ENCODE measurements at regions not wholly inside any gene's neighbourhood (a gene's known extent, or its start where the extent isn't known, plus 50 kb on each side); places are given as distances from the start of the nearest gene placed in this dataset.
"Not testable (repeated sequence)": the region's sequence is repeated elsewhere in the genome, so short reads cannot be mapped to it uniquely, and the experiment has no call there.

DNA sequence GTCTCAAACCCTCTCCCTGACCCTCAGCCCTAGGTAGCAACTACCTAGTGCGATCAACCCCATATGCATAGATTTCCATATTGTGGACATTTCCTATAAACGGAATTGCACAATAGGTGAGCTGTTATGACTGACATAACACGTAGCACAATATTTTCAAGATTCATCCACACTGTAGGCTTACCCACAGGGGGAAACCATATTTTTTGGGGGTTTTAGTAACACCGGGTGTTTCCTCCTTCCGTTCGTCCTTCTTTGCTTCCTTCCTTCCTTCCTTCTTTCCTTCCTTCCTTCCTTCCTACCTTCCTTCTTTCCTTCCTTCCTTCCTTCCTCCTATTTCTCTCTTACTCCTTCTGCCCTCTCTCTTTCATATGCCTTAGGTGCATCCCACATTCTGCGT is 524.2 kb downstream of the CWH43 start:
- peak; percentile 29 for DNase-seq (ENCODE audit: low spot score)

DNA sequence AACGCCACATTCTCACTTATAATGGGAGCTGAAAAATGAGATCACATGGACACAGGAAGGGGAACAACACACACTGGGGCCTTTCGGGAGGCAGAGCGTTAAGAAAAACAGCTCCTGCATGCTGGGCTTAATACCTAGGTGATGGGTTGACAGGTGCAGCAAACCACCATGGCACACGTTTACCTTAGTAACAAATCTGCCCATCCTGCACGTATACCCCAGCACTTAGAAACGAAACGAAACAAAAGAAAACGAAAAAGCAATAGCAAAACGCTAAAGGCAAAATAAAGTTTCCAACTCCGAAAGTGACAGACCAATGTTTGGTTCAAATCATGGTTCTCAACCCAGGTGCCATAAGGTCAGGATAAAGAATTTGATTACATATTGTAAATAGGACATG is 525.3 kb downstream of the CWH43 start:
- DNase-seq (ENCODE audit: low spot score), result not testable (repeated sequence)

DNA sequence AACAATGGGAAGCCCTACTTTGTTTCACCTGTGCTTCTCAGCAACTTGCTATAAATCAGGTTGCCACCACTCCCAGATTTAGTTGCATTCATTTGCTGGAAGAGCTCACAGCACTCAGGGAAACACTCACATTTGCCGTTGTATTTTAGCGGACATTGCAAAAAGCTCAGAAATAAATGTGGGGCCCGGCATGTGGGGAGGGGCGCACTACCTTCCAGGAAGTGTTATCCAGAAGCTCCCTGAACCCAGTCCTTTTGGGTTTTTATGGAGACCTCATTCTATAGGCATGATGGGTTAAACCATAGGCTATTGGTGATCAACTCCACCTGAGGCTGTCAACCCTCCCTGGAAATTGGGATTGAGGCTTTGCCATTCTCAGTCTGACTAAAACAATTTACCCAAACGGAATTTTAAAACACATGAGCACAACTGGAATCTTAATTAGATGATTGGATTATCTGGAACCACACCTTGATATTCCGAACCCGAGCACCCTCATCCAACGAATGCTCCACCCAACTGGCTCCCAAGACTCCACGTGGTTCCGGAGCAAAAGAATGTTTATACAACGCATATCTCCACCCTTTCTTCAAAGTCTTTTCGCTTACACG is 525.9 kb downstream of the CWH43 start:
- peak; percentile 20 for DNase-seq (ENCODE audit: low spot score)

DNA sequence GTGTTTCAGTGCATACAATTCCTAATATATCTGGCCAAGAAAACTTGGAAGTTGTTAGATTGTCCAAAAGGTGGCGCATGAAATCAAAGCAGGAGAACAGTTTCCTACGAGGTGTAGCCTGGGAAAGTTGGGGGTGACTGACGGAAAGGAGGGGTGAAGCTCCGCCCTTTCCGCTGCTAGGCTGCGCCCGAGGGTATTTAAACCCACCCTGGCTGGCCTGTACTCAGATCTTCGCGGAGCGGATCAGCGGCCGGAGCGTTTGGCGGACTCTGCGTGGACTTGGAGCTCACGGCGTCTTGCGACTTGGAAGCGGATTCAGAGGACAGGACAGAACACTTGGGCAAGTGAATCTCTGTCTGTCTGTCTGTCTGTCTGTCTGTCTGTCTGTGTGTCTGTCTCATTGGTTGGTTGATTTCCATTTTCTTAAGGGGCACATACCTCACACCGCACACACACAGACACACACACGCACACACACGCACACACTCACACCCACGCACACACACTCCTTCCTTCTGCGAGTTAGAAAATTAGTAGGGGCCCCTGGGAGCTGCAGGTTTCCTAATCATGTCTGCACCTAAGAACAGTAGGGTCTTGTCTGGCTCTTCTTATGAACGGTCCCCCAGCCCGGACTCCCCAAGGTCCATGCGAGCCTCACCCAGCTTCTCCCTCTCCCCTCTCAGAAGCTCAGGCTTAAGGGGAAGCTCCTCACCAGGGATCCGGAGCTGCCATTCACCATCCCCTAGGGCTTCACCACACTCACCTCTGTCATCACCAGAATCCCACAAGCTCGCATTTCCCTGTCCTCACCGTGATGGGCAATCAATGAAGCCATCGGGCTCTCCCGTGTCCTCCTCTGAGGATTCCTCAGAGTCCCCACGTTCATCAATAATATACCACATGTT is 526.8 kb downstream of the CWH43 start:
- DNase-seq (ENCODE audit: low spot score), result peak; percentile 27

DNA sequence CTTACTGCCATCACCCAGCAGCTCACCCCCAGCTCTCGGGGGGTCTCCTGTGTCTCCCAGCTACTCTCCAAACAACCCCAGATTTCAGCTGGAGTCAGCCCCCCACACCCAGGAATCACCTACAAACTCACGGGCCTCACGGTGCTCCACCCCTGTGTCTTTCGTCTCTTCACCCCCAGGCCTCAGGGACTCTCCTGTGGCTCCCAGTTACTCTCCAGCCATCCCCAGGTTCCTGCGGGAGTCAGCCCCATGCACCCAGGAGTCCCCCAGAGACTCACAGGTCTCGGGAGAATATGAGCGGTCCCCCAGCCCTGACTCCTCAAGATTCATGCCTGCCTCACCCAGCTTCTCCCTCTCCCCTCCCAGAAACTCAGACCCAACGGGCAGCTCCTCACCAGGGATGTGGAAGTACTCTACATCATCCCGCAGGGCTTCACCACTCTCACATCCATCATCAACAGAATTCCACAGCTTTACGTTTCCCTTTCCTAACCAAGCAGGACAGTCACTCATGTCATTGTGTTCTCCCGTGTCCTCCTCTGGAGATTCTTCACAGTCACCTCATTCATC is 527.6 kb downstream of the CWH43 start:
- DNase-seq (ENCODE audit: low spot score), result not testable (repeated sequence)

DNA sequence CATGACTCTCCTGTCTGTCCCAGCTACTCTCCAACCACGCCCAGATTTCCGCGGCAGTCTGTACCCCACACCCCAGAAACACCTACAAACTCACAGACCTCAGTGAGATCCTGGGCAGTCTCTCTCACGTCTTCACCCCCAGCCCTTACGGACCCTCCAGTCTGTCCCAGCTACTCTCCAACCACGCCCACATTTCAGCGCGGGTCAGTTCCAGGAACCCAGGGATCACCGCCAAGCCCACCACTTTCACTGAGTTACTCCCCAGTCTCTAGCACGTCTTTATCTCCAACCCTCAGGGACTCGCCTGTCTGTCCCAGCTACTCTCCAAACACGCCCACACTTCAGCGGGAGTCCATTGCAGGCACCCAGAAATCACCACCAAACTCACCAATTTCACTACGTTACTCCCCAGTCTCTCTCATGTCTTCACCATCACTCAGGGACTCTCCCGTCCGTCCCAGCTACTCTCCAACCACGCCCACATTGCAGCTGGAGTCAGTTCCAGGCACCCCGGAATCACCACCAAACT is 528.2 kb downstream of the CWH43 start:
- DNase-seq (ENCODE audit: low spot score), result not testable (repeated sequence)

DNA sequence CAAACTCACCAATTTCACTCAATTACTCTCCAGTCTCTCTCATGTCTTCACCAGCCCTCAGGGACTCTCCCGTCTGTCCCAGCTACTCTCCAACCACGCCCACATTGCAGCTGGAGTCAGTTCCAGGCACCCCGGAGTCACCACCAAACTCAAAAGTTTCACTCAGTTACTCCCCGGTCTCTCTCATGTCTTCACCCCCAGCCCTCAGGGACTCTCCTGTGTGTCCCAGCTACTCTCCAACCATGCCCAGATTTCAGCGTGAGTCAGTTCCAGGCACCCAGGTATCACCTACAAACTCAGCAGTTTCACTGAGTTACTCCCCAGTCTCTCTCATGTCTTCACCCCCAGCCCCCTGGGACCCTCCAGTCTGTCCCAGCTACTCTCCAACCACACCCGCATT is 528.8 kb downstream of the CWH43 start:
- DNase-seq (ENCODE audit: low spot score), result not testable (repeated sequence)

DNA sequence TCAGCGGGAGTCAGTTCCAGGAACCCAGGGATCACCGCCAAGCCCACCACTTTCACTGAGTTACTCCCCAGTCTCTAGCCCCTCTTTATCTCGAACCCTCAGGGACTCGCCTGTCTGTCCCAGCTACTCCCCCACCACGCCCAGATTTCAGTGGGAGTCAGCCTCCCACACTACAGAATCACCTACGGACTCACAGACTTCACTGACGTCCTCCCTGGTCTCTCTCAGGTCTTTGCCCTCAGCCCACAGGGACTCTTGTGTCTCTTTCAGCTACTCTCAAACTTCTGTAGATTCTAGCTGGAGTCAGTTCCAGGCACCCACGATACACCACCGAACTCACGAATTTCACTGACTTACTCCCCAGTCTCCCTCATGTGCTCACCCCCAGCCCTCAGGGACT is 529.2 kb downstream of the CWH43 start:
- DNase-seq (ENCODE audit: low spot score), result peak; percentile 1

DNA sequence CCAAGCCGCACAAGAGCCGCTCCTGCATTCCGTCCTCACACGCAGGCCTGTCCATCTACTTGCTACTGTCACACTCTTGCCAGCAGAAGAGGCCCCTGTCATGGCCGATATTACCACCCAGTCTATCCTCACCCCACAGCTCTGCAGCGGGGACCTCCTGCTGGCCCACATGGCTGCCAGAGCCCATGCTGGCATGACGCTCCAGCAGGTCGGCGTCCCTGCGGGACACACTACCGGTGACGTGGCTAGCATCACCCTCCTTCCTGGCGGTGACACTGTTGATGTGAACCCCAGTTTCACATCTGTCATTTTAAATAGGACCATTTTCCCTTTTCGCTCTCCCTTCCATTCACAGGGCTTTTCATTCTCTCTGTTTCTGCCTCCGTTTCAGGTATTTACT is 530.0 kb downstream of the CWH43 start:
- DNase-seq (ENCODE audit: low spot score), result peak; percentile 1

DNA sequence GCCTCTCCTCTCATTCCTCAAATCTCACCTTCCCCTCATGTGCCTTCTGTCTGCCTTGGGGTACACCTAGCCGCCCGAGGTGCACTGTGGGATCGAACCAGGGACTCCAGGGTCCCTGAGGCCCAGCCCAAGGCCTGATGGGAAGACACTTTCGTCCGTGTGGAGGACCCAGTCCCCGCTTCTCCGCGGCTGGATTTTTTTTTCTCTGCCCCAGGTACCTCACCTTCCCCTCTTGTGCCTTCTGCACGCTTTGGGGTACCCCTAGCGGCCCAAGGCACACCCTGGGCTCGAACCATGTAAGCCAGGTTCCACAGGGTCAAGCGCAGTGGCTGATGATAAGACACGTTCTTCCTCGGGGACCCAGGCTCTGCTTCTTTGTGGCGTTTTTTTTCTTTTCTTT is 530.7 kb downstream of the CWH43 start:
- DNase-seq (ENCODE audit: low spot score), result no peak

DNA sequence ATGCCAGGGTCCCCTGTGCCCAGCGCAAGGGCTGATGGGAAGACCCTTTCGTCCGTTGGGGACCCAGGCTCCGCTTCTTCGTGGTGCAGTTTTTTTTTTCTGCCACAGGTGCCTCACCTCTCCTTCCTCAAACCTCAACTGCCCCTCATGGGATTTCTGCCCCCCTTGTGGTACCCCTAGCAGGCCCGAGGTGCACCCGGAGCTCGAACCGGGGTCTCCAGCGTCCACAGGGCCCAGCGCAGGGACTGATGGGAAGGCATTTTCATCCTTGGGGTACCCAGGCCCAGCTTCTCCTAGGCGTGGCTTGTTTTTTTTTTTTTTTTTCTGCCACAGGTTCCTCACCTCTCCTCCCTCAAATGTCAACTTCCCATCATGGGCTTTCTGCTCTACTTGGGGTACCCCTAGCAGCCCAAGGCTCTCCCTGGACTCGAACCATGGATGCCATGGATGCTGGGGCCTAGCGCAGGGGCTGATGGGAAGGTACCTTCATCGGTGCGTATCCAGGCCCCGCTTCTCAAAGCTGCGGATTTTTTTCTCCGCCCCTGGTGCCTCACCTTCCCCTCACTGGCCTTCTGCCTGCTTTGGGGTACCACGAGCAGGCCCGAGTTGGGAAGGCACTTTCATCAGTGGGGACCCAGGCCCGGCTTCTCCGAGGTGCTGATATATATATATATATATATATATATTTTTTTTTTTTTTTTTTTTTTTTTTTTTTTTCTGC is 531.6 kb downstream of the CWH43 start:
- DNase-seq (ENCODE audit: low spot score), result not testable (repeated sequence)

DNA sequence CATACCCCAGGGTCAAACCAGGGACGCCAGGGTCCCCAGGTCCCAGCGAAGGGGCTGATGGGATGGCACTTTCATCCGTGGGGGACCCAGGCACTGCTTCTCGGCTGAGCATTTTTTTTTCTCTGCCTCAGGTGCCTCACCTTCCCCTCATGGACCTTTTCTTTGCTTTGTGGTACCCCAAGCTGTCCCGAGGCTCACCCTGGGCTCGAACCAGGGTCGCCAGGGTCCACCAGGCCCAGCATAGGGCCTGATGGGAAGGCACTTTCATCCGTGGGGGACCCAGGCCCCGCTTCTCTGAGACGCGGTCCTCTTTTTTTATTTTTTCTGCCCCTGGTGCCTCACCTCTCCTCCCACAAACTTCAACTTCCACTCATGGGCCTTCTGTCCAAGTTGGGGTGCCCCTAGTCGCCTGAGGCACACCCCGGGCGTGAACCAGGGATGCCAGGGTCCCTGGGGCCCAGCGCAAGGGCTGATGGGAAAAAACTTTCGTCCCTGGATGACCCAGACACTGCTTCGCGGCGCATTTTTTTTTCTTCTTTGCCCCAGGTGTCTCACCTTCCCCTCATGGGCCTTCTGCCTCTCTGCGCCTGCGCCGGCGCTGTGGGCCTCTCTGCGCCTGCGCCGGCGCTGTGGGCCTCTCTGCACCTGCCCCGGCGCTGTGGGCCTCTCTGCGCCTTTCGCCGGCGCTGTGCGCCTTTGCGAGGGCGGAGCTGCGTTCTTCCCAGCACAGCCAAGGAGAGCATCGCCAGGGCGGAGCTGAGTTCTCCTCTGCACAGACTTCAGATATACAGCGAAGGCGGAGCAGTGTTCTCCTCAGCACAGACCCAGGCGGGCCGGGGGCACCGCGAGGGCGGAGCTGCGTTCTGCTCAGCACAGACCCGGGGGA is 533.3 kb downstream of the CWH43 start:
- DNase-seq (ENCODE audit: low spot score), result not testable (repeated sequence)

DNA sequence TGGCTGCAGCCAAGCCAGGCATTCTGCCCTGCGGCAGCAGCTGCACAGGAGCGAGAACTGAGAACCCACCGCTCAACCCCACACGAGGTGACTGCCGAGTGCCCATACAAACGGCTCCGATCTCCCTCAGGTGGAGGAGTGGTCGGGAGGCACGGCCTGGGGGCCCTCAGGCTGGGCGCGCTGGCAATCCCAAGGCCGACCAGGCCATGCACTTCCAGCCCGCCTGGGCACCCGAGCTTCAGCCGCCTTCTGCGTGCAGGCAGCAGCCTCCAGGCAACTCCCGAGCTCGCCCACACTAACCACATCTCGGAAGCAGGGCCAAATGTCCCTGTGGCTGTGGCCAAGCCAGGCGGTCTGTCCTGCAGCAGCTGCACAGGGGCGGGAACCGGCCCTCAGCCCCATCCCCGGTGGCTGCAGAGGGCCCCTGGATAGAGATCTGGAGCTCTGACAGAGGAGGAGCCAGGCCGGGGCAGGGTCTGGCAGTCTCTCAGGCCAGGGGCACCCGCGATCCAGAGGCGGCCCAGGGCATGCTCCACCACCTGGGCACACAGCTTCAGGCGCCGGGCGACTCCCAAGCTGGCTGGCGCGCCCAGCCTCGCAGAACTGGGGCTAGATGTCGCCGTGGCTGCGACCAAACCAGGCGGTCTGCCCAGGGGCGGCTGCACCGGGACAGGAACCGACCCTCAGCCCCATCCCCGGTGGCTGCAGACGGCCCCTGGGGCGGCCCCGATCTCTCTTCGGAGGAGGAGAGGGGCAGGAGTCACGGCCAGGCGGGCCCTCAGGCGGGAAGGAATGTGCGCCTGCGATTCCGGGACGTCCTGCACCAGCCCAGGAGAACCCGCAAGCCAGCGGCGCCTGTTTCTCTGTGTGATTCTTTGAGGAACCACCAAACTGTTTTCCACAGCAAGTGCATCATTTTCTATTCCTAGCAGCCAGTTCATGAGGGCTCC is 538.0 kb downstream of the CWH43 start:
- not testable (repeated sequence) for DNase-seq (ENCODE audit: low spot score)

DNA sequence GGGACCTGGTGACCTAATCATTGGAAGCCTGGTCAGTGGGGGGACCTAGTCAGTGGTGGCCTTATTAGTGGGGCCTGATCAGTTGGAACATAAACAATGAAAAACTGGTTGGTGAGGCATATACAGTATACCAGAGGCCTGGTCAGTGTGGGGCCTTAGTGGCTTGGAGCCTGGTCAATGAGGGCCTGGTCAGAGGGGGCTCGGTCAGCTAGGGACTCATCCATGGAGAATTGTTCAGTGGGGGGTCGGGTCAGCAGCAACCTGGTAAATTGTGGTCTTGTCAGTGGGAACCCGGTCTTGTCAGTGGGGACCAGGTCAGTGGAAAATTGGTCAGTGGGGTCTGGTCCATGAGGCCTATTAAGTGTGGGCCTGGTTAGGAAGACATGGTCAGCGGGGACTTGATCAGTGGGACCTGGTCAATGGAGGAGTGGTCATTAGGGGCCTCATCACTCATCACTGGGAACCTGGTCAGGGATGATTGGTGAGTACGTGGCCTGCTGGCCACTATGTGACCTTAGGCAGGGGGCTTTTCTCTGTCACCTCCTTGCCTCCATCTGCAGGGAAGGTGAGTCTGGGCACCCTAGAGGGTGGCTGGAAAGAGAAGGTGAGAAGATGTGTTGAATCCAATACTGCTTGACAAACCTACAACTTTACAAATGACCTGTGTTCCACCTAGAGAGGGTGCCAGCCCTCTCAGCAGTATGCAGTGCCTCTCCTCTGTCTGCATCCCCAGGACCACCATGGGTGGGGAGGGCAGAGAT is 573.0 kb downstream of the CWH43 start:
- DNase-seq (ENCODE audit: low spot score), result not testable (repeated sequence)

DNA sequence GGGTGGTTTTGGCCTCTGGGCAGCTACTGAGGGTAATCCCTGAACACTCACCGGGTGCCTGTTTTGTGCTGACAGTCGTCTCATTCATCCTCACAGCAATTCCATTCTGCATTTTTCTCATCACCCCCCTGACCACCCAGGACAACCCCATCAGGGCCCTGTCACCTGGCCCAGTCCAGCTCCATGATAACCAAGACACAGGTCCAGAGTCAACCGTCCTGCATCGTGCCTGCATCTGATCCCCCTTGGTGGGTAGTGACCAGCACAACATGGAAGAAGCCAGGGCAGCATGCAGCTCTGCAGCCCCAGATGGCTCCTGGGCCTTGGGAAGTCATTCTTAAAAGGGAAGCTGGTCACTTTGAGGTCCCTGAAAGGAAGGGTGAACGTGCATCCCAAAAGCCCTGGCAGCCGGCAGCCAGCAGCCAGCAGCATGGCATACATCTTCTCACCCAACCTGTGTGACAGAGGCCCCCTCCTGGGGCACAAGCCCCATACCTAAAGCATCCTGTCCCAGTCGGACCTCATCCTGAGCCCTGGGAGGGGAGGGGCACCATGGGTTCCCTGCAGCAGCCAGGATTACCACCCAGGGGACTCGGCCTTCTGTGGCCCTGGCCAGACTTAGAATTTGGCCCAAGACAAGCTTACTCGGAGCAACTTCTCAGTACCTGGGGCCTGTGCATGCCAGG is 574.2 kb downstream of the CWH43 start:
- not testable (repeated sequence) for DNase-seq (ENCODE audit: low spot score)

DNA sequence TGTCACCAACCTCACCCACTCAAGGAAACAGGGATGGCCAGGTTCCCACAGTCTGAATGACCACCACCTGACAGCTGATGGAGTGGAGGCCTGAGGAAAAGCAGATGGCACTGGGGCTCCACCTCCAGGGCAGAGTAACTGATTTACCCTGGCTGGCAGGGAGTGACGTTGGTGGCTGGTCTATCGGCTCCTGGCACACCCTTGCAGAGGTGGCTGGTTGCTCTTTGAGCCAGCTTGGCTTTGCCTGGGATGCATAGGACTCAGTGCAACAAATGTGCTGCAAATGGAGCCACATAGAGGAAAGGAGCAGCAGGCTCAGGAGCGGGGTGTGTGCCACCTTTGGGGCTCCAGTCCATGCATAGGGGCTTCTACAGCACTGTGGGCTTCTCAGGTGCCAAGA is 574.8 kb downstream of the CWH43 start:
- not testable (repeated sequence) for DNase-seq (ENCODE audit: low spot score)

DNA sequence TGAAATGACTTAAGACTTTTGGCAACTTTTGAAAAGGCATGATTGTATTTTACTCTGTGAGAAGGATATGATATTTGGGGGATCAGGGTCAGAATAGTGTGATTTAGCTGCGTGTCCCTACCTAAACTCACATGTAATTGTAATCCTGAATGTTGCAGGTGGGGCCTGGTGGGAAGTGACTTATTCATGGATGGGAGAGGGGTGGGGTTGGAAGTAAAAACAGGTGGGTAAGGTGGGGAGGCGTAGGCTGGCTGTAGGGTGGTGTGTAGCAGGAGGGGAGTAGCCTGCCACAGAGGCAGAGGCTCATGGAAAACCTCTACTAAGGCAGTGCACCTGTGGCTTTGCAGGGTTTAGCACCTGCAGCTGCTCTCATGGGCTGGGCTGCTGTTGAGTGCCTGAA is 584.2 kb downstream of the CWH43 start:
- DNase-seq (ENCODE audit: low spot score), result not testable (repeated sequence)

DNA sequence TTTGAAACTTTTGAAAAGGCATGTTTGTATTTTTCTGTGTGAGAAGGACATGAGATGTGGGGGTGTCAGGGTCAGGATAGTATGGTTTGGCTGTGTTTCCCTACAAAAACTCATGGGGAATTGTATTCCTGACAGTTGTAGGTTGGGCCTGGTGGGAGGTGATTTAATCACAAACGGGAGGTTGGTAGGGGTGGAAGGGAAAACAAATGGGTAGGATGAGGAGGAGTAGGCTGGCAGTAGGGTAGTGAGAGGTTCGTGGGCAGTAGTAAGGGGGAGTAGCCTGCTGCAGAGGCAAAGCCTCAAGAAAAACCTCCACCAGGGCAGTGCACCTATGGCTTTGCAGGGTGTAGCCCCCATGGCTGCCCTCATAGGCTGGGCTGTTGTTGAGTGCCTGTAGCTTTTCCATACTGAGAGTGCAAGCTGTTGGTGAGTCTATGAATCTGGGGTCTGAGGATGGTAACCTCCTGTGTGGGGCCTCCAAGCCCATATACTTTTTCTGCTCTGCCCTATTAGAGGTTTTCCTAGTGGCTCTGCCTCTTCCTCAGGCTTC is 587.7 kb downstream of the CWH43 start:
- DNase-seq (ENCODE audit: low spot score), result not testable (repeated sequence)
